ENCODE measurements at regions not wholly inside any gene's neighbourhood (a gene's known extent, or its start where the extent isn't known, plus 50 kb on each side); places are given as distances from the start of the nearest gene placed in this dataset.

- DNase-seq (ENCODE audit: low read depth), result no peak
- H3K4me3 ChIP-seq (ENCODE audit: low read depth, low read length), result no peak overlapping the region
- no peak for TF ChIP-seq CTCF (IDR thresholded peaks at IDR 0.05; ENCODE audit: insufficient read depth, low read length)
Measured at GRCh38 chr7:24024276-24025068, 259.5 kb upstream of the NPY start.

GRCh38 chr7:24025094-24025493 lies 258.9 kb upstream of the NPY start:
- no peak overlapping the region for H3K4me3 ChIP-seq (ENCODE audit: low read depth, low read length)
- TF ChIP-seq CTCF (IDR thresholded peaks at IDR 0.05; ENCODE audit: insufficient read depth, low read length), result no peak
- no peak for DNase-seq (ENCODE audit: low read depth)

- no peak overlapping the region for H3K4me3 ChIP-seq (ENCODE audit: low read depth, low read length)
- TF ChIP-seq CTCF (IDR thresholded peaks at IDR 0.05; ENCODE audit: insufficient read depth, low read length), result no peak
Measured at GRCh38 chr7:24025765-24026164, 258.2 kb upstream of the NPY start.

GRCh38 chr7:24026351-24026750 lies 257.6 kb upstream of the NPY start:
- DNase-seq (ENCODE audit: low read depth), result no peak
- H3K4me3 ChIP-seq (ENCODE audit: low read depth, low read length), result no peak overlapping the region
- no peak for TF ChIP-seq CTCF (IDR thresholded peaks at IDR 0.05; ENCODE audit: insufficient read depth, low read length)

More at GRCh38 chr7:24025765-24026164, 258.2 kb upstream of the NPY start:
- no peak for DNase-seq (ENCODE audit: low read depth)

- H3K4me3 ChIP-seq (ENCODE audit: low read depth, low read length), result no peak overlapping the region
- no peak for DNase-seq (ENCODE audit: low read depth)
- no peak for TF ChIP-seq CTCF (IDR thresholded peaks at IDR 0.05; ENCODE audit: insufficient read depth, low read length)
Measured at GRCh38 chr7:24029068-24029467, 254.9 kb upstream of the NPY start.

- DNase-seq (ENCODE audit: low read depth), result no peak
- no peak overlapping the region for H3K4me3 ChIP-seq (ENCODE audit: low read depth, low read length)
- TF ChIP-seq CTCF (IDR thresholded peaks at IDR 0.05; ENCODE audit: insufficient read depth, low read length), result no peak
Measured at GRCh38 chr7:24034251-24034650, 249.7 kb upstream of the NPY start.
